Right forelimb (tissue), 1 donor: ENCODE measurements at regions not wholly inside any gene's neighbourhood (a gene's known extent, or its start where the extent isn't known, plus 50 kb on each side); places are given as distances from the start of the nearest gene placed in this dataset.

ENCODE experiments used
- DNase-seq: peaks from one replicate; pipeline ENCODE4 v3.0.0-alpha.2; 2018

DNA sequence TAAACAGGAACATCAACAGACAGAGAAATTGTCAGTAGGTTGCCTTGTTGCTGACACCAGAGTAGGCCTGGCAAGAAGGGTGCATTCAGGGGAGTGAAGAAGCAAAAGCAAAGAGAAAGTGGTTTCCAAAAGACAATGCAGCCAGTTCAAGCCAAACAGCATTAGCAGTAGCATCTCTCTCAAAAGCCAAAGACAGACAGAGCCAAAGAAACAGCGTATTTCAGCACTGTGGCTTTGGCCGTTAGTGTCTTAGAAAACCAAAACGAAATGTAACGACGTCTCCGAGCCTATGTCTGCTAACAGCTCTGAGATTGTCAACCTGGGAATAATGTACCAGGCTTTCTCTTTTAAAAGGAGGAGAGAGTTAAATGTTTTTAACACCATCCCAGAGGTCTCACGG, 178.6 kb downstream of the NRP2 start:
- no peak for DNase-seq

DNA sequence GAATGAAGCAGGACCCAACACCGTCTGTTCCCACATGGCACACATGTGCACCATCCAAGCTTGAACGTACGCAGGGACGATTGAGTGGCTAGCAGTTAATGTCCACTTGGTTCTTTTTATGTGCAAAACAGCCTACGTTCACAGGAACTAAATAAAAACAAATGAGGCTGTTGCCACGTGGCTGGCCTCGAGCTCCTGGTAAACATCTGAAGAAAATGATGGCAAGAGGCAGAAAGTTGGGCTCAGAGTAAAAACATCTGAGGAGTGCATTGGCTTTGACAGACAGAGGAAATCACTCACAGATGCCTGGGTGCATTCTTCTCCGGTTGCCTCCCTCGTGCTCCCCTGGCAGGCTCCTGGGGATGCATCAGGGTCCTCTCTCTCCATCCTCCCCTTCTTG, 177.9 kb downstream of the NRP2 start:
- DNase-seq: no peak

GRCh38 chr2:205858881-205859441, 176.7 kb downstream of the NRP2 start:
- DNase-seq: peak; percentile 75

GRCh38 chr2:205858275-205858674, 176.0 kb downstream of the NRP2 start:
- DNase-seq: no peak

GRCh38 chr2:205857520-205858237, 175.4 kb downstream of the NRP2 start:
- DNase-seq: no peak

DNA sequence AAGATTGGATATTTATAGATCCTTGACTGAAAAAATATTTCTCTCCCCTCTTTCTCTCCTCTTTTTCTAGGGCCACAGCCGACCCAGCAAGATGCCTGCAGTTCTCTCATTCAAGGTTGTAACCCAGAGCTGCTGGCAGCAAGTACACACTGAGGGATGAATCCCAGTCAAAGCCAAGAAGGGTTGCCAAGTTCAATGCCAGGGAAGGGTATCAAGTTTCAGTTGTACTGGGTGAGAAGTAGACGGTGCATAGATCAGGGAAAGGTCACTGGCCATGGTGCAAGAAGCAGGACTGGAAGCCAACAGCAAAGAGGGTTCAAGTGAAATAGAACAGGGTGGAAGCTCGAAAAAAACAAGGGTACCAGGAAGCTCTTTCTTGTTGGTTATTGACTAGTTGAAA, 170.2 kb downstream of the NRP2 start:
- DNase-seq: no peak

GRCh38 chr2:205850611-205851010, 168.3 kb downstream of the NRP2 start:
- DNase-seq: no peak

DNA sequence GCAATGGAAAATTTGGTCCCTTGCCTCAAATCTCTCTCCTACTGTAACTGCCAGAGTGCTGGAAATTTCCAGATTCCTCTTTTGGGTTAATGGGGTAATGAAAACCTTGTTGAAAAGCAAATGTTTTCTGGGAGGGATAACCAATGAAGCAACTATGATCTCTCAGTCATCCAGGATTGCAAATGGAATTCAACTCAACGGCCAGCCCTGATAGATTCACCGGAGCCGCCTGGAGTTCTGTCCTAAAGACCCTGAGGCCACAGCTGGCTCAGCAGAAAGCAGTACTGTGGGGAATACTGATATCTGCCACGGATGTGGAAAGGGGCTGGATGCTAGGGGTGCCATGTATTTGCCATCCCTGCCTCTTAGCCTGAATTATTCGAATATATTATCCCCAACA, 167.8 kb downstream of the NRP2 start:
- no peak for DNase-seq

- no peak for DNase-seq
Measured at GRCh38 chr2:205849136-205849535, 166.8 kb downstream of the NRP2 start.

DNA sequence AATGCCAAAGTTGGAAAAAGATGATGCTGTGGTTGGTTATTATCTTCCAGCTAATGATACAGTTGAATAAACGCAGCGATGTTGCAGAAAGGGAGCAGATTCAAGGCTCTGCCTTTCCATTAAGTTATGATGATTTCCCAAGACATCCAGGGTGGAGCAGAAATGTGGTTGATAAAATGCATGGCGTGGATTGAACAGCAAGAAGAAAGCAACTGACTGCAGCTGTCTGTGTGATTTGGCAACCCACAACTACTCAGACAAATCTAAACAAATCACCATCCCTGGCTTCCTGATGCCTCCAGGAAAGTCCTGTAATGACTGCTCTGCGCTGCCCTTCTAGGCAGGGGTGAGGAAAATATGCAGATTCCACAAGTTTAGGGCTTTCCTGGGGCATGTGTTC, 166.3 kb downstream of the NRP2 start:
- DNase-seq: no peak
